OCI-LY7 (cell line): ENCODE measurements at regions not wholly inside any gene's neighbourhood (a gene's known extent, or its start where the extent isn't known, plus 50 kb on each side); places are given as distances from the start of the nearest gene placed in this dataset.

ENCODE experiments used
- CTCF ChIP-seq: fragments of 200-600 bp; sonication (generic); conservative IDR thresholded peaks from 2 replicates; pipeline ENCODE4 v1.5.1; 2014; ENCODE audit warnings: mild to moderate bottlenecking, antibody characterized with exemption, low read length, moderate library complexity, mixed read lengths
- EZH2phosphoT487 ChIP-seq: fragments of 200-600 bp; sonication (generic); IDR thresholded peaks from 2 replicates; pipeline ENCODE4 v1.6.1; 2018; ENCODE audit warnings: low read depth, borderline replicate concordance, mild to moderate bottlenecking, mixed run types, antibody characterized with exemption, low read length, moderate library complexity, mixed read lengths

- TF ChIP-seq CTCF (no peak), EZH2phosphoT487 (no peak)
Observed at GRCh38 chr14:30387871-30388270, 171.1 kb upstream of the G2E3 start.
